Subcutaneous abdominal adipose tissue (tissue), 5 donors: ENCODE measurements at regions not wholly inside any gene's neighbourhood (a gene's known extent, or its start where the extent isn't known, plus 50 kb on each side); places are given as distances from the start of the nearest gene placed in this dataset.

ENCODE experiments used
- H3K27ac ChIP-seq: one replicate; pipeline ENCODE4 v1.7.0; 2013; ENCODE audit warnings: low read depth, mild to moderate bottlenecking, inconsistent platforms, low read length, moderate library complexity
- H3K27me3 ChIP-seq, 5 donors: one replicate each; pipeline ENCODE4 v1.7.0; 2013; ENCODE audit warnings: low read length in 5 of 5, inconsistent platforms in 1 of 5; ENCODE audit not compliant: control insufficient read depth in 5 of 5, insufficient read depth in 4 of 5
- H3K36me3 ChIP-seq, 5 donors: one replicate each; pipeline ENCODE4 v1.7.0; 2013; ENCODE audit warnings: low read length in 5 of 5; ENCODE audit not compliant: control insufficient read depth in 5 of 5, insufficient read depth in 5 of 5
- H3K4me1 ChIP-seq, 5 donors: one replicate each; pipeline ENCODE4 v1.7.0; 2013; ENCODE audit warnings: low read length in 5 of 5, mild to moderate bottlenecking in 3 of 5, moderate library complexity in 1 of 5; ENCODE audit not compliant: control insufficient read depth in 5 of 5, insufficient read depth in 5 of 5
- H3K4me3 ChIP-seq, 5 donors: one replicate each; pipeline ENCODE4 v1.7.0; 2013; ENCODE audit warnings: low read length in 5 of 5, low read depth in 1 of 5
- H3K9ac ChIP-seq, 5 donors: one replicate each; pipeline ENCODE4 v1.7.0; 2013; ENCODE audit warnings: low read length in 5 of 5, mild to moderate bottlenecking in 4 of 5, moderate library complexity in 3 of 5
- H3K9me3 ChIP-seq, 5 donors: one replicate each; pipeline ENCODE4 v1.7.0; 2013; ENCODE audit warnings: low read length in 5 of 5; ENCODE audit not compliant: control insufficient read depth in 5 of 5
- donor health status: healthy.
- donor health status: healthy.
- donor health status: healthy.
- donor health status: healthy.
- donor health status: healthy.

DNA sequence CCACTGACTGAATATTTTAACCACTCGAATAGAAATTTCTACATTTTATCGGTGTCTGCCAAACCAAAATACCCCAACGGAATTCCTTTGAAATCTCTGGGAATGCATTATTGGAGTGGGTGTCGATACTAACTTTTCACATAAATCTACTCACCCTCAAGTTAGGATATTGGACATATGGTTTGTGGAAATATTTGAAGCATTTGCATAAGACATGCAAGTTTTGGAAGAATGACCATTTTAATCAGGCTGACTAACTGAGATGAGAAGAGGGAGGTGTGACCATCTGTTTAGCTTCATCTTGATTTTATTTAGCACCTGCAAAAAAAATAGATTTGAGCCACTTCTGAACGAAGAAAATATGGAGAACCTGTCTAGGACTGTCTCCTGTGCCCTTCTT lies 61.2 kb downstream of the KLF6 start:
- Histone ChIP-seq H3K4me1 (peaks cover 4 to 13% (median 9%) of the 10 kb centered on the region in 5 donors), H3K4me3 (no peak overlapping the region)

GRCh38 chr10:3720228-3721019 lies 64.6 kb downstream of the KLF6 start:
- Histone ChIP-seq H3K9ac (peak overlapping the region in 2 of 5 donors; percentile 21 to 22), H3K27me3 (no peaks in the 10 kb centered on the region), H3K27ac (peak overlapping the region; percentile 77), H3K4me3 (peak overlapping the region in 3 of 5 donors; percentile 1 to 35 (median 26)), H3K9me3 (no peaks in the 10 kb centered on the region), H3K36me3 (no peaks in the 10 kb centered on the region), H3K4me1 (peaks cover 4 to 13% (median 9%) of the 10 kb centered on the region in 5 donors)

More for the DNA sequence above, 61.2 kb downstream of the KLF6 start:
- Histone ChIP-seq H3K9ac (no peak overlapping the region), H3K27me3 (no peaks in the 10 kb centered on the region), H3K27ac (no peak overlapping the region), H3K36me3 (no peaks in the 10 kb centered on the region), H3K9me3 (no peaks in the 10 kb centered on the region)

DNA sequence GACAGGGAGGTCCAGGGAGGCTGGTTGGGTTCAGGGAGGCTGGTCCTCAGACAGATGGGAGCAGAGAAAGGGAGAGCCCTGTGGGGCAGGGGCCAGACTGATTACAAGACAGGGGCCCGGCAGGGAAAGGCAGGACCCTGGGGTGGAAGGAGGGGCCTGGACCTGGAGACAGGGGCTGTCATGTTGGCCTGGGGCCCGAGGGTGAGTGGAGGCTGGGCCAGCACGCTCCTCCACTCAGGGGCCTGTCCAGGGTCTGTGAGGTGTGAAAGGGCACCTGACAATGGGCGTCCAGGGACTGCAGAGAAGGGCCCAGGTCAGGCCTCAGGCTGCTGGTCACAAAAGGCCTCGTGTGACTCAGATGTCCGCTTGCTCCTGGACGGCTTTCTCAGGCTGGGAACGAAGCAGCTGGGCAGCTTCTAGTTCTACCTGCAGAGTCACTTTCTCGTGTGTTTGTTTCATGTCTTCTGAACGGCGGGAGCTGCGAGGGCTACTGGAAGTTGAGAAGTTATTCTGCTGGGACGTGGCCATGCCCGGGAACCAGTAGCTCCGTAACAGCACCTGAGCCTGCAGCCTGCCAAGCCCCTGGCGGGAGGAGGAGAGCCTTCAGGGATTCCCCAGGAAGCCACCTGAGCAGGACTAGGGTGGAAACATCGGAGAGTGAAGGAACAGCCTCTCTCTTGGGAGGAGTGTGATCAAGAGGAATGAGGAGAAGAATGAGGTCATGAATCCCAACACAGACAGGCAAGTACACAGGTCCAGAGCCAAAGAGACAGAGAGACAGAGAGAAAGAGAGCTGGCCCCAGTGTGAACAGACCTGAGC lies 65.8 kb downstream of the KLF6 start:
- H3K4me3 ChIP-seq: no peak overlapping the region
- no peaks in the 10 kb centered on the region for H3K9me3 ChIP-seq
- no peak overlapping the region for H3K9ac ChIP-seq
- no peak overlapping the region for H3K27ac ChIP-seq
- no peaks in the 10 kb centered on the region for H3K36me3 ChIP-seq
- no peaks in the 10 kb centered on the region for H3K27me3 ChIP-seq
- peaks cover 4 to 13% (median 9%) of the 10 kb centered on the region in 5 donors for H3K4me1 ChIP-seq

DNA sequence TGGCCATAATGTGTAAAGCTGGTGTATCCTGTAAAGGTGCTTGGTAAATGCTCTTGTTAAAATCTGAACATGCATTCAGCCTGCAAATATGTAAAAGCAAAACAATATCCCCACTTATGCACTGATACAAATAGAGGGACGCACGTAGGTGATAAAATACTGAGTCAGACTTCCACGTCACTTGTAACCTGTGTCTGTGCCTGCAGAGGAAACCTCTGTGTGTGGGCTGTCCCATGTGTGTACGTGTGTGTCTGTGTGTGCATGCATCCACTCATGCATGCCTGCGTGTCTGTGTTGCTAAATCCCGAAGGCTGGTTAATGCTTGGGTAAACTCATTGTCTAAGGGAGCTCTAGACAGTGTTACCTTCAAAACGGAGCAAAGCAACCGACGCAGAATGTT lies 68.9 kb downstream of the KLF6 start:
- peaks cover 4 to 10% (median 9%) of the 10 kb centered on the region in 5 donors for H3K4me1 ChIP-seq
- no peak overlapping the region for H3K4me3 ChIP-seq
- peaks cover 4 to 13% (median 11%) of the 10 kb centered on the region in 5 donors for H3K9me3 ChIP-seq
- H3K27me3 ChIP-seq: no peaks in the 10 kb centered on the region
- H3K27ac ChIP-seq: no peak overlapping the region
- H3K36me3 ChIP-seq: no peaks in the 10 kb centered on the region
- H3K9ac ChIP-seq: no peak overlapping the region

DNA sequence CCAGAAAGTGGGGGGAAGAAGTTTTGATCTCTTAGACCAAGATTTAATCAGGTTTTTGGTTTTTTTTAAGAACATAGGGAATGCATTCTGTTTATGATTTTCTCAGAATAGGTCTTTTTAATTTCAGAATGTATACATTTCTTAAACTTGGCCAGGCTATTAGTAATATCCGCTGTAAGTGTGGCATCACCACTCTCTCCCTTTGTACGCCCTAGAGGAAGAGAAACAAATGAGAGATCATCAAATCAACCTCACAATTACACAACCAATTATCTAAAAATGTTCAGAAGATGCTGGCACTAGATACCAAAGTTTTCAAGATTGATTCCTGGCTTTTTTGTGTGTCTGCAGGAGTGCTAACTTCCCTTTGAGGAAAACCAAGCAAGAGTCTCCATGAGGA lies 70.0 kb downstream of the KLF6 start:
- H3K27me3 ChIP-seq: no peaks in the 10 kb centered on the region
- H3K9ac ChIP-seq: no peak overlapping the region
- no peak overlapping the region for H3K27ac ChIP-seq

DNA sequence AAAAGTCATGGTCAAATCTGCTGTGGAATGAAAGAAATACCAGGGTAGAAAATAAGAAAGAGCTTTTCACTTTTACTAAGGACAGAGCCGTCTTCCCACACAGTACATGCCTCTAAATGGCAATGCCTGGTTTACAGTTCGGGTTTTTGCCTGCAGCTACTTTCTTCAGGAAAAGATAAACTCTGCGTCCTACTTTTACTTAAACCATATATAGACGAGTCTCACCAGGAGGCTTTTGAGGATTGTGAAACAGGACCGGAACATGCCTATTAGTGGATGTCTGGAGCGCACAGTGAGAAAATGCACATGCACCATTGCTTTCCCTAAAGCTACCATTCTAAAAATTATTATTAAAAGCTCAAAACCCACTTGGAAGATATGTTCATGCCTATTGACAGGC lies 70.5 kb downstream of the KLF6 start:
- no peak overlapping the region for H3K27ac ChIP-seq
- H3K9ac ChIP-seq: no peak overlapping the region
- no peaks in the 10 kb centered on the region for H3K27me3 ChIP-seq
- H3K4me1 ChIP-seq: peaks cover 0 to 2% (median 0%) of the 10 kb centered on the region in 5 donors
- H3K36me3 ChIP-seq: no peaks in the 10 kb centered on the region
- H3K4me3 ChIP-seq: no peak overlapping the region
- H3K9me3 ChIP-seq: peaks cover 4 to 14% (median 11%) of the 10 kb centered on the region in 5 donors

More for the DNA sequence above, 70.0 kb downstream of the KLF6 start:
- Histone ChIP-seq H3K36me3 (no peaks in the 10 kb centered on the region), H3K9me3 (peaks cover 4 to 14% (median 11%) of the 10 kb centered on the region in 5 donors), H3K4me1 (peaks cover 0 to 3% (median 0%) of the 10 kb centered on the region in 5 donors), H3K4me3 (no peak overlapping the region)

DNA sequence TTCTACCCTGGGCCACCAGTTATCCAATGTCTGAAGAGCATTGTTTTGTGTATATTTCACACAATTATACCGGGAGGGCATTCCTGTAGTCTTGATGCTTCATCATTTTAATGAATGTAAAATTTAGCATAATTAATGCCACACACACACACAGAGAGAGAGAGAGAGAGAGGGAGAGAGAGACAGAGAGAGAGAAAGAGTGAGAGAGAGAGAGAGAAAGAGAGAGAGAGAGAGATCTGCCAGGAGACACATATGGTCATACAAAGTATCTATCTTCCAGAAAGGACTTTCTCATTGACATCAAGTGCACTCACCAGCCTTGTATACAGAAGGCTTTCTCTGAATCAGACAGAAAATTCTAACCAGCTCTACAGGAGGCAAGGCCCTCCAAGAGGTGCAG lies 72.3 kb downstream of the KLF6 start:
- no peak overlapping the region for H3K9ac ChIP-seq
- H3K27ac ChIP-seq: no peak overlapping the region
- H3K4me3 ChIP-seq: no peak overlapping the region
- no peaks in the 10 kb centered on the region for H3K27me3 ChIP-seq
- H3K9me3 ChIP-seq: peaks cover 4 to 14% (median 11%) of the 10 kb centered on the region in 5 donors
- no peaks in the 10 kb centered on the region for H3K4me1 ChIP-seq
- no peaks in the 10 kb centered on the region for H3K36me3 ChIP-seq

GRCh38 chr10:3711918-3712317 lies 73.1 kb downstream of the KLF6 start:
- Histone ChIP-seq H3K9ac (no peak overlapping the region), H3K9me3 (peaks cover 4 to 14% (median 11%) of the 10 kb centered on the region in 5 donors), H3K36me3 (no peaks in the 10 kb centered on the region), H3K27ac (no peak overlapping the region), H3K4me1 (no peaks in the 10 kb centered on the region), H3K27me3 (no peaks in the 10 kb centered on the region), H3K4me3 (no peak overlapping the region)

DNA sequence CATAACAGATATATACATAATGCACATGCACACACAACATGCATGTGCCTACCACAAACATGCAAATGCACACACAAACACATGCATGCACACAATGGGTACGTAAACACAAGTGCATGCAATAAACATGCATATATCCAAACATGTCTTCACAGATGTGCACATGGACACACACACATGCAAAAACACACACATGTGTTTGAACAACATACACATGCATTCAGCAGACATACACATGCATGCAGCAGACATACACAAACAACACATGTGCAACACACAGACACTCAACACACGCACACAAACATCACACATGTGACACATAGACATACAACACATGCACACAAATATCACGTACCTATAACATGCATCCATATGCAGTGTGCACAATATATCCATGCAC lies 74.2 kb downstream of the KLF6 start:
- H3K27ac ChIP-seq: no peak overlapping the region
- H3K4me3 ChIP-seq: no peak overlapping the region
- H3K36me3 ChIP-seq: no peaks in the 10 kb centered on the region
- peaks cover 4 to 14% (median 11%) of the 10 kb centered on the region in 5 donors for H3K9me3 ChIP-seq
- no peaks in the 10 kb centered on the region for H3K27me3 ChIP-seq
- H3K4me1 ChIP-seq: no peaks in the 10 kb centered on the region
- H3K9ac ChIP-seq: no peak overlapping the region
